NOMO-1 treated with DMSO at 0.1 percent for 48 hours (cell line): ENCODE measurements at regions not wholly inside any gene's neighbourhood (a gene's known extent, or its start where the extent isn't known, plus 50 kb on each side); places are given as distances from the start of the nearest gene placed in this dataset.
"Not testable (repeated sequence)": the region's sequence is repeated elsewhere in the genome, so short reads cannot be mapped to it uniquely, and the experiment has no call there.

Experiments
- DNase-seq: peaks from one replicate; lab custom pipeline; 2025; ENCODE audit not compliant: unreplicated experiment; lab: John Stamatoyannopoulos, UW

GRCh38 chr2:220717283-220717682 lies 854.8 kb downstream of the EPHA4 start:
- no peak for DNase-seq

GRCh38 chr2:220736778-220737177 lies 835.3 kb downstream of the EPHA4 start:
- no peak for DNase-seq

GRCh38 chr2:220743203-220743602 lies 828.9 kb downstream of the EPHA4 start:
- DNase-seq: no peak

GRCh38 chr2:220744861-220745260 lies 827.2 kb downstream of the EPHA4 start:
- no peak for DNase-seq

GRCh38 chr2:220745682-220746081 lies 826.4 kb downstream of the EPHA4 start:
- DNase-seq: no peak

GRCh38 chr2:220747736-220748135 lies 824.4 kb downstream of the EPHA4 start:
- no peak for DNase-seq

GRCh38 chr2:220748875-220749479 lies 823.1 kb downstream of the EPHA4 start:
- DNase-seq: no peak

- DNase-seq: no peak
These were observed 818.6 kb downstream of the EPHA4 start for GRCh38 chr2:220753486-220753885.

GRCh38 chr2:220756653-220757052 lies 815.5 kb downstream of the EPHA4 start:
- no peak for DNase-seq

- DNase-seq: not testable (repeated sequence)
These were observed 813.7 kb downstream of the EPHA4 start for GRCh38 chr2:220758376-220758775.

- no peak for DNase-seq
These were observed 807.9 kb downstream of the EPHA4 start for GRCh38 chr2:220764171-220764570.

- no peak for DNase-seq
These were observed 804.4 kb downstream of the EPHA4 start for GRCh38 chr2:220767591-220768255.

- DNase-seq: no peak
These were observed 796.1 kb downstream of the EPHA4 start for GRCh38 chr2:220775856-220776488.

- DNase-seq: not testable (repeated sequence)
These were observed 793.0 kb downstream of the EPHA4 start for GRCh38 chr2:220779076-220779475.

- no peak for DNase-seq
These were observed 792.6 kb downstream of the EPHA4 start for GRCh38 chr2:220779511-220779910.

- no peak for DNase-seq
These were observed 792.2 kb downstream of the EPHA4 start for GRCh38 chr2:220779931-220780330.

GRCh38 chr2:220781622-220782241 lies 790.4 kb downstream of the EPHA4 start:
- DNase-seq: no peak

- DNase-seq: no peak
These were observed 789.4 kb downstream of the EPHA4 start for GRCh38 chr2:220782609-220783113.

GRCh38 chr2:220783671-220784070 lies 788.4 kb downstream of the EPHA4 start:
- DNase-seq: no peak

- no peak for DNase-seq
These were observed 786.9 kb downstream of the EPHA4 start for GRCh38 chr2:220785178-220785577.

- DNase-seq: no peak
These were observed 785.9 kb downstream of the EPHA4 start for GRCh38 chr2:220786216-220786615.

- no peak for DNase-seq
These were observed 784.9 kb downstream of the EPHA4 start for GRCh38 chr2:220787251-220787650.
